Right renal cortex interstitium (tissue), 3 donors: ENCODE measurements at regions not wholly inside any gene's neighbourhood (a gene's known extent, or its start where the extent isn't known, plus 50 kb on each side); places are given as distances from the start of the nearest gene placed in this dataset.
"Not testable (repeated sequence)": the region's sequence is repeated elsewhere in the genome, so short reads cannot be mapped to it uniquely, and the experiment has no call there.

Experiments used
- DNase-seq, 3 donors: peaks; one replicate each; pipeline ENCODE4 v3.0.0-alpha.2; 2013; ENCODE audit warnings: low read depth in 3 of 3, low spot score in 2 of 3

DNA sequence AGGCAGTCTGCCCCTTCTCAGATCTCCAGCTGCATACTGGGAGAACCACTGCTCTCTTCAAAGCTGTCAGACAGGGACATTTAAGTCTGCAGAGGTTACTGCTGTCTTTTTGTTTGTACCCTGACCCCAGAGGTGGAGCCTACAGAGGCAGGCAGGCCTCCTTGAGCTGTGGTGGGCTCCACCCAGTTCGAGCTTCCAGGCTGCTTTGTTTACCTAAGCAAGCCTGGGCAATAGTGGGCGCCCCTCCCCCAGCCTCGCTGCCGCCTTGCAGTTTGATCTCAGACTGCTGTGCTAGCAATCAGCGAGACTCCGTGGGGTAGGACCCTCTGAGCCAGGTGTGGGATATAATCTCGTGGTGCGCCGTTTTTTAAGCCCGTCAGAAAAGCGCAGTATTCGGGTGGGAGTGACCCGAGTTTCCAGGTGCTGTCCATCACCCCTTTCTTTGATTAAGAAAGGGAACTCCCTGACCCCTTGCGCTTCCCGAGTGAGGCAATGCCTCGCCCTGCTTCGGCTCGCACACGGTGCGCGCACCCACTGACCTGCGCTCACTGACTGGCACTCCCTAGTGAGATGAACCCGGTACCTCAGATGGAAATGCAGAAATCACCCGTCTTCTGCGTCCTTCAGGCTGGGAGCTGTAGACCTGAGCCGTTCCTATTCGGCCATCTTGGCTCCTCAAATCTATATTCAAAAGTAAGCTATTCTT is 224.4 kb downstream of the ZNF326 start:
- not testable (repeated sequence) for DNase-seq

DNA sequence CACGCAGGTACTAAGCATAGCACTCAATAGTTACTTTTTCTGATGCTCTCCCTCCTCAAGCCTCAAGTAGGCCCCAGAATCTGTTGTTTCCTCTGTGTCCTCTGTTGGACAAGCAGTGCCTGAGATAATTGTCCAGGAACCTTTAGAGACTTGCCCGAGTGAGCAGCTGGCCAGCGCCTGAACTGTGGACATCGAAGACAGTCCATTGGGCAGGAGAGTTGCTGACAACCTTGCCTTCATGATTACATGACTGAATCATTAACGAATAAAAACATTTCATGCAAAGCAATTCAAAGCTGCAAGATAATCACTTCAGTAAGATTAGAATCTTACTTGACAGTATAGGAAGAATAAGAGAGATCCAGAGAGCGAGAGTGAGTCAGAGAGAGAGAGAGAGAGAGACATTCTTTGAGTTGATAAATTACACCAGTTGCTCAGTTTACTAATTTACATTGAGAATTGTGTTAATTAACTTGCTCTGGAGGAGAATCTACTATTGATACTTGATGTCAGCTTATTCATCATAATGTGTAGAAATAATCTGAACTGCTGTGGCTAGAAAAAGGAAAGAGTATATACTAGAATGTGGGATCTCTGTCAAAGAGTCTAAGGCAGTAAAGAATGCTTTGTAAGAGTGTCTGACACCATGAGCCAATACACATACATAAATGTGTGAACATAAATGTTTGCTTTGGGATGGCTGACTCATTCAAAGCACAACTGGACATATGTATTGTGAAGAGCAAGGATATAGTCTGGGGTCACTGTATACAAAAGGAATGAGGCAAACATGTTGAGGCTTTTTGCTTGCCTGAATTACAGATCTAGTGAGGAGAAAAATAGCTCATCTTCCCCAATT is 216.0 kb downstream of the ZNF326 start:
- no peak for DNase-seq

DNA sequence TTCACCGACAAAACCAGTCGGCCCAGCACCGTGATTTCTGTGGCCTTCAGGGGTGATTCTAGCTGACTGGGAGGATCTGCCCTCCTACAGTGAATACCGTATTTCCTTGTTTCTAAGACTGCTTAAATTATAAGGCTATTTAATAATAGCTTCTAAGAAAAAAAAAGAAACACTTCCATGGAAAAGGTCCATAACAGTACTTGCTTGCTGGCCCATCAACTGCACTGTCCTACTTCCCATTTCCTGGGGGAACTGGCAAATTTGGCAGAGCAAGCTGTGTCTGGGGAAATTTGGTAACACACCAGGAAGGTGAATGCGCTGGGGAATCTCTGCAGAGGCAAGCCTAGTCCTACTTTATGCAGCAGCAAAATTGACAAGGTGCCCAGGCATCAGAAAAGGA is 214.0 kb downstream of the ZNF326 start:
- no peak for DNase-seq

DNA sequence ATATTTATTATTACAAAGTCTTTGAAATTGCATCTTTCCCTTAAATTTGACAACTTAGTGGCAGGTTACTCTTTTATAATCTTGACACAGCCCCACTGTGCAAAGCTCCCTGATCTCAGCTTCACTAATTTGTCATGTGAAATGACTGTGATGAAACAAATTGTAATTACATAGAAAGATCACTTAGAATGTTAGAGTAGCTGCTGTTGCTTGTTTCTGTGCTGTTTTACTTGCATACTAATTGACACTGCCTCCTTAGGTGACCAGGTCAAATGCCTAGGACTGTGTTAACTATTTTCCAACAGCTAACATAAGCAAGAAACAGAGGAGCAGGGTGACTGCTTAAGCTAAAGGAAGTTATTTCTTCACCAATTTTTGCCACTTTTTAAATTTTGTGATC is 211.3 kb downstream of the ZNF326 start:
- DNase-seq = no peak

DNA sequence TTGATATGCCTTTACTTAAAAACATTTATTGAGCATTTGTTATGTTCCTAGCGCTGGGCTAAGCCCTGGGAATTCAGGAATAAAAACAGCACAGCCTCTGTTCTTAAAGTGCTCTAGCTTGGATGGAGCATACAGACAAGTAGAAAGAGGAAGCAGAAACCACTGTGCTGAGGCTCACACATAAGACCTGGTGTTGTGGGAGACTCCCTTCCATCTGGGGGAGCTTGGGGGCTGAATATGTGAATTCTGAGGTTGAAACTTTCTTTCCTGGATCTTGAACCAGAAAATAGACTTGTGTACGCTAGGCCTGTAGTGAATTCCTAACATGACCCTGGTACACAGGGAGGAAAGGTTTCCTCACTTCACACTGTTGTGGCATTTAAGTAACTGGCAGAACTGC is 209.9 kb downstream of the ZNF326 start:
- no peak for DNase-seq

DNA sequence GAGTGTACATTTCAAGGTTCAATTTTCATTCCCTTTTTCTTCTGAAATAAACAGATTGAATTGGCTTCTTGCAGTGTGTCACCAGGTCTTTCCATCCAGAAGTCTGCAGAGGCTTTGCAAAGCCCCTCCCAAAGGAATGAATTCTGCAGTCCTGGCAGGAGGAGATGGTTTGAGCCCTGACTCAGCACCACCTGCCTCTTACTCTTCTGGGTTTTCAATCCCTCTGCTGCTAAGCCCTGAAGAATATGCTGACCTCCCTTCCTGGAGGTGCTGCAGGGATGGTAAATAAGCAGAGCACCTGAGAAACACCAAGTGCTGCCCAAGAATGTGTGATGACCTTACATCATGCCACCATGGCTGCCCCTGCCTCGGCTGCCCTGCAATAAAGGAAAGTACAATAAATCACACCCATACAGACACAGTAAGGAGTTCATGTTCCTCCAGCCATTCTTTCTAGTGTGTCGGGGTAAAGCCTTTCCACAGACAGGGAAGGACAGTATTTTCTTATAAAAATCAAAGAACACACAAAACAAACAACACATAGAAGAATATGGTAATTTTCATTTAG is 209.2 kb downstream of the ZNF326 start:
- no peak for DNase-seq

DNA sequence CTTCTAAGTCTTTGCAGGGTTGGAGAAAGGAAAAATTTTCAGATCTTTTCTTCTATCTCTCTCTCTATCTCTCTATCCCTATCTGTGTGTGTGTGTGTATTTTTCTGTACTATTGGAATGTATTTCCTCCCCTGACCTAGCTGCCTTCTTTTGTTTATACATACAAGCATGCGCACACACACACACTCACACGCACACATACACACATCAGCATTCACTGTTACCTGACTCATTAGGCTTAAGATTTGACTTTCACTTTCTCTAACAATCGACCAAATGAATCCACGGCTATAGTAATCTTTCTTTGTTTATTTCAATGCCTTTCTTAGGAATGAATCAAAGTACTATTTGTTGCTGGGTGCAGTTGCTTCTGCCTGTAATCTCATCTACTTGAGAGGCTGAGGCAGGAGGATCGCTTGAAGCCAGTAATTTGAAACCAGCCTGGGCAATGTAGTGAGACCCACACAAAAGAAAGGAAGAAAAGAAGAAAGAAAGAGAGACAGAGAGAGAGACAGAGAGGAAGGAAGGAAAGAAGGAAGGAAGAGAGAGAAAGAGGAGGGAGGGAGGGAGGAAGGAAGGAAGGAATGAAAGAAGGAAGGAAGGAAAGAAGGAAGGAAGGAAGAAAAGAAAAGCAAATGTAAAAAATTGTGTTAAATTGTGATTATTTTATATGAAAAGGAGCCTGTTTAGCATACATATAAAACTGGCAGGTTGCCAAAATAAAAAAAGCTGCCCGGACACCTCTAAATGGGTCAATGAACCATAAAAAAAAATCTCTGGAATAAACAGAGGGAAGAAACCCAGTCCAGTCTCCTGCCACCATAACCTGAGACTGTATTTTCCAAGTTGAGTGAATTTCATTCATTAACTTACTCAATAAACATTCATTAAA is 206.8 kb downstream of the ZNF326 start:
- no peak for DNase-seq

DNA sequence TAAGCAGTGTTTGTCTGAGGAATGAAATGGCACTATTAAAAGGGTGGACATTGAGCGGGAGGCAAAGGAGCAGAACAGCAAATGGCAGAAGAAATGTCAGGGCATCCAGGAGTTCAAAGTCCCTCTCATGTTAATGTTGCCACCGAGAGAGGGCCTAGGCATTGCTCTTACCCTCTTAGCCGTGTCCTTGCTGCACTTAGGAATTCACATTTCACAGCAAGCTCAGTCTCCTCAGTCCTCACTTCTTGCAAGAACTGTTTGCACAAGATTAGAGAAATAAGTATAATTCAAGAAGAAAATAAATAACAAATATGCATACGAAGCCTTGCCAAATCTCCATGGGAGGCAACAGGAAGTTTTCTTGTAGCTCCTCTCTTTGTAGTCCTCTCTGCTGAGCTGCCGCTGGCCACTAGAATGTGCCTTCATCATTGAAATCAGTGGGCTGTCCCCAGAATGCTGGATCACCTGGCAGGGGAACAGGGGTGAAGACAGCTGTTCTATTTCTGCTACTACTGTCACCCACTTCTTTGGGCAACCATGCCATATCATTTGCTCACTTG is 205.8 kb downstream of the ZNF326 start:
- DNase-seq = no peak

DNA sequence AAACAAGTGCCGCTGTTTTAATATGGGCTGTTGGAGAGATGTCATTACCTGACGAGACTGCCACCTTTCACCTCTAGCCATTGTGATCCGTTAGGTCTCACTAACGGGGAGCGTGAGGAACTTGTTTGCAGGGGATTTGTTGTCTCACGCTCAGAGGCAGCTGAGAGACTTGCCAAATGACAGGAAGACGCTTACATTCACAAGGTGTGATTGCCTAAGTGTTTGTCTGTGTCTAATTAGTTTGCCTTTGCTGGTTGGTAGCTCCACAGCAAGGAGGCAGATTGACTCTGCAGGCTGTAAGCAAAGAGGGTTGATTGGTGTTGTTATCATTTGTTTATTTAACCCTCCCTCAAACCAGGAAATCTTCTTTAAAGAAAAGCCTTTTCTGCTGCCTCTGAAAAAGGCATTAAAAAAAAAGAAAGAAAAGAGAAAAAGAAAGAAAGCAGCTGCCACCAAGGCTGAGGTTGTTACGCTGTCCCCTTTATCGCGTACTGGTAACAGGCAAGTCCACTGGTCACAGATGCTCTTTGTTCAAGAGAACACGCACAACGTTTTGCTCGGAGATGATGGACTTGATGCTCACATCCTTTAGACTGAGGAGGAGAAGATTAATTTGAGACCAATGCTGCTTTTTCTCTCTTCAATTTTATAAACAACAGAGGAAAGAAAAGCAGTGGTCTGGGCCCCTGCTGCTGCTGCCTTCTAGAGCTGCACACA is 203.9 kb downstream of the ZNF326 start:
- DNase-seq = no peak

DNA sequence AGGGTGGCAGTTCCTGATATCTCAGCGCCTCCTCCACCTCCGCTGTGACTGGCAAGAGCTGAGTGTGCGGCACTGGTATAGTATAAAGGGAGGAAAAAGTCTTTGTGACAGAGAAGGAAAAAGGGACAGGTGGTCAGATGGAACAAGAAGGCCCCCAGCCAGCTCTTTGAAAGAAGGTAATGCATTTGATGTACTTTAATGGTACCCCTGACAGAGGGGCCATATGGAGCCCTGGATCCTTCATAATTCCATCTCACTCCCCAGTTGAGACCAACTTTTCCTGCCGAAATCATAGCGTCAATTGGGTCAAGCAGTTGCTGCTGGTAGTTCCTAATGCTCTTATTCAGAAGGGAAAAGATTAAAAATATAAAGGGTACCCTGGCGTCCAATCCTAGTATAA is 198.2 kb downstream of the ZNF326 start:
- DNase-seq = no peak

DNA sequence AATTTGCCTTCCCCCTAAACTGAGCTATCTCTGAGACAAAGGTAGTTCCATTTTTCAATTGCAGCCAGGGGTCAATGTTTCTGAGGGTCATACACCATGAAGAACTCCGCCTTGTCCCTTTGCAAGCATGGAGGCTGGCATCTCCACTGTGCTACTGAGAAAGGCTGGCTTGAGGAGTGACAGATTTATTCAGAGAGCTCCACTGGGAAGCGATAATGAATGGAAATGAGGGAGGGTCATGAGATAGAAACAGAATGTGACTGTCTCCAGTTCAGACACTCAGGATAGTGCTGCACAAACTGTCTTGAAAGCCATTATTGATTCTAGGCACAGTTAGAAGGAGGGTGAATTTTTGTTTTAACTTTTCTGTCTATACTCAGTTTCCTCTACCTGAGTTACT is 197.5 kb downstream of the ZNF326 start:
- DNase-seq = no peak

DNA sequence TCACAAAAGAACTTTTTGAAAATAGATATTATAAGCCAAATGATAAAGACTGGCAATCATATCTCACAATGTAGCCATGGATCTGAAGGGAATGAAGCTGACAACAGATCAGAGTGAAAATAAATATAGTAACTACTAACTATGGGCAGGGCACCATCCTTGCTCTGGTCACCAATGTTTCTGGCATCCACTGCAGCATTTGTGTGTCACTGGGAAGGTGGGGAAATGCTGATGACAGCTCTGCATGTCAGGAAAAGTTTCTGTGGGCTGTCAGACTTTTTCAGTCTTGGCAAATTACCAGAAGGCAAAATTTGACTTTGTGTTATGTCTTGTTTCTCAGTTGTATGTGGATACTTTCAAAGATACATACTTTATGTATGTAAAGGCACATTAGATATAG is 195.6 kb downstream of the ZNF326 start:
- DNase-seq = no peak

DNA sequence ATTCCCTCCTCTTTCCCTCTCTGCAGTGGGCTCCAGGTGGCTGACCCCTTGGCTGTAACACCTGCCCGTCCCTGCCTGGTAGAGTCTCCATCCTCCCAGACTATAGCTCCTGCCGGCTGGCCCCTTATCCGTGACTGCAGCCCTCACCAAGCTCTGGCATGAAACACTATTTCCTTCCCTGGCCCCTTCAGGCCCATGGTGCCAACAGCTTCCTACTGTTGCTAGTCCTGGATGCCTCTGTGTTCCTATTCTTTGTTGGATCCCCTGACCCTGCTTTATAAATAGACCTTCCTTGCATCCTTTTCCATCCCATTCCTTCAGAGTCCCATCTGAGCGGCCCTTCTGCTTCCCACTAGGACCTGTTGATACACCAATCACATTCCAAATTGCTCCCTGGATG is 195.0 kb downstream of the ZNF326 start:
- DNase-seq = no peak

DNA sequence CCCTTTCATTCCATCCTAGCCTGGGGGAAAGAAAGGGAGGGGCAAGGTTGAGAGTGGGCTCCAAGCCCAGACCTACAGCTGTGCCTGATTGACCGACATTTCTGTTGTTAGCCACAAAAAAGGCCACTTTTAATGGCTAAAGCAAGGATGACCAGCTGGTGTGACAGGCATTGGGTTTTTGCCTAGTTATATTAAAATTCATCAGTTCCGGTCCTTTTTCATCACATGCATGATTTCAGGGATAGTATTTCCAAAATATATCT is 192.3 kb downstream of the ZNF326 start:
- DNase-seq = no peak

DNA sequence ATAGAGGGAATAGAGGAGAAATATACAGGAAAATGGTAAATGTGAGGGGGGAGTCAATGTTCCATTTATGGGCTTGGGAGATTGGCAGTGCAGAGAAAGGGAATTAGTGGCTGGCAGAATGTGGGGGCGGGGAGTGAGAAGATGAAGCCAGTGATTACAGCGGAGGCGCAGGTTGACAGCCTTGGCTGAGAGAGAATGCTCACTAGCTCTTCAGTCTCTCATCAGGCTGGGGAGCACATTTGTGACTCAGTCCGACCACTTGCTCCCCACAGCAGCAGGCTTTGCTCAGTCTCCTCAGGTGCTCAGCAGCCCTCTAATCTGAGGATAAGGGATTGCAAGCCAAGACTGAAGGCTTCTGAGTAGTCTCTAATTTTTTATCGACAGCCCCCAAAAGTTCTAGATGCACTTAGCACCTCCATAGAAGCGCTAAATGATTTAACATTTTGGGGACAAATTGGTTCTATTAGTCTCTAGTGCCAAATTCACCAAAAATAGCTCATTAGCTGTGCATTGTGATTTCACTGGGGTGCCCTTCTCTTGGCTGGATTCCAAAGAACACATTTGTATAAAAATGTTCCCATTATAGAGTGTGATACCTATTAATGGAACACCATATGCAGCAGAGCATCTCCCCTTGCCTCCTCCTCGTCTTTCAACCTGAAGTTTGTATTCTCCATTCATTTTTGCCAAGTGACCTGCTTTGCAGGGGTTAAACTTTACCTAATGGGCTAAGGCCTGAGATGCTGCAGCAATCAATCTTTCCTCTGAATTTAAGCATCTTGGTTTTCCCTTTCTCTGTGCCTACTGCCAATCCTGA is 191.8 kb downstream of the ZNF326 start:
- no peak for DNase-seq

DNA sequence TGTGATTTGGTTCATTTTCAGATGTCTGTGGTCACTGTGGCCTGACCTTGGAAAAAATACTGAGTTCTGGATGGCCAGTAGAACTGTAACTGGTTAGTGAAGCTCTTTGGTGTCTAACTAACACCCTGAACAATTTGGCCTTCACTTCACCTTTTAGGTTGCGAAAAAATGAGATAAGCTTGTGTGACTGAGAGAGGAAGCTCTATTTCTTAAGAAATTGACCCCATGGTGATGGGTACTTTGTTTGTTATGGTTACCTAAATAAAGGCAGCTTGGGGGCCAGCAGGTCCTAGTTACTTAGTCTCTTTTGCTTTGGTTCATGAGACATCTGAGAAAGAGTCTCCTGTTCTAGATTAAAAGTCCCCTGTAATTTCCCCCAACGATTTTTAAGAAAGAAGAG is 181.6 kb downstream of the ZNF326 start:
- DNase-seq = no peak

DNA sequence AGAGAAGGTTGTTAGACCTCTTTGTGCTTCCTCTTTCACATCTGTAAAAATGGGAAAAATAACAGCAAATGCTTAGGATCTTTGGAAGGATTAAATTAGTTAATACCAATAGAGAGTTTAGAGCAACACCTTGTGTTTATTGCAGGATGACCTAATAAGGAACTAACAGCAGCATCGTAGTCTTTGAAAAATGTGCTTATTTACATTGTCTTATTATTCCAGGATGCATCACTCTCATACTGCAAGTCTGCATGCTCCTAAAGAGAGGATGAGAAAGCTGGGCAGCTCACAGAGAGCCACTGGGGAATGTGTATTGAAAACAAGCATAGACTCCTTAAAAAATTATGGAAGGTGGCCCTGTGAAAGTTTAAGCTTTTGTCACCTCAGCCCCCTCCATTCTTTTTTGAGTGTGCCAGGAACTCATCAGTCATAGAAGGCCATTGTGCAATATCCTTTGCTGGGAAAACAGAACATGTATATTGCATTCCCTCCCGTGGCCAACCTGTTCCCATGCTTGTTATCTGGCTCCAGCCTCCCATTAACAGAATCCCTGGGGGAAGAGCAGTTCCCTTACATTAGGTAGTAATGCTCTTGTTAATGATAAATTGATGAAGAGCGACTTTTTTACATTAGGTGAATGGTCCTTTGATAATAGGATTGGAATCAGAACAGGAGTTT is 180.7 kb downstream of the ZNF326 start:
- DNase-seq = no peak

DNA sequence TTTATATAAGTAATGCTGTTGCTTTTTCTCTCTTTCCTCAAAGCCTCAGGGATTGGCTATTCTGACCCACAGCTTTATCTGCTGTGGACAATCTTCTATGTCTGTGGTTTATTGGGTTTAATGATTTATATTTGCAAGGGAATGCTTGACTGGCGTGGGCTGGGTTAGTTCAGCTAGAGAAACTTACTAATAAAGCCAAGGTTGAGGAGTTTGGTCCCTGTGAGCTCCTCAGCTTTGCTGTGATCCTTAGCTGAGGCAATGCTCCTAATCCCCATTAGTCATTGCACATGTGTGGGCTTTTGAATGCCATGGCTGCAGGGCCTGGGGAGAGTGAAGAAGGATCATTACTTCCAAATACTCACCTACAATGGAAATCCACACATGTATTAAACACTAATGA is 179.3 kb downstream of the ZNF326 start:
- no peak for DNase-seq

DNA sequence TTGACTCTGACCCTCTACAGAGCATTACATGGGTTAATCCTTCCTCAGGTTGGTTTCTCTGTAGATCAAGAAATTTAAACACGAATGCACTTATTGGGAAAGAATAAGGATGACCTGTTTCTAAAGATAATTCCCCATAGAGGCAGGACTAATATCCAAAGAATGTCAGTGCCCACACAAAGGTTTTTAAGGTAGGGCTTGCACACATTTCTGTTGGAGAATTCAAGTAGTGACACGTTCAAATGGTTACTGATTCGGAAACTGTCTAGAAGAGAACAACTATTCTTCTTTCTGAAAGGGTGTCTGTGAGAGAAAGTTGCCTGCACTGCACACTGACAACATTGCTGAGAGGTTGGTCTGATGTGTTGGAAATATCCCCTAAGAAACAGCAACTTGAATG is 167.3 kb downstream of the ZNF326 start:
- DNase-seq = no peak
